ENCODE measurements at regions not wholly inside any gene's neighbourhood (a gene's known extent, or its start where the extent isn't known, plus 50 kb on each side); places are given as distances from the start of the nearest gene placed in this dataset.
"Not testable (repeated sequence)": the region's sequence is repeated elsewhere in the genome, so short reads cannot be mapped to it uniquely, and the experiment has no call there.

- DNase-seq (ENCODE audit: insufficient read length, low spot score) (peak; percentile 27), FAIRE-seq (no peak)
Observed at GRCh38 chr2:186950694-186951093, 101.7 kb upstream of the ZSWIM2 start.

- FAIRE-seq (no peak), DNase-seq (ENCODE audit: insufficient read length, low spot score) (no peak)
Observed at GRCh38 chr2:186949726-186950256, 100.8 kb upstream of the ZSWIM2 start.

- no peak for FAIRE-seq
- DNase-seq (ENCODE audit: insufficient read length, low spot score): no peak
Observed at GRCh38 chr2:186947516-186947915, 98.5 kb upstream of the ZSWIM2 start.

GRCh38 chr2:186946896-186947467 is 98.0 kb upstream of the ZSWIM2 start:
- FAIRE-seq: no peak
- DNase-seq (ENCODE audit: insufficient read length, low spot score): no peak

GRCh38 chr2:186941853-186942252 is 92.9 kb upstream of the ZSWIM2 start:
- FAIRE-seq: no peak
- DNase-seq (ENCODE audit: insufficient read length, low spot score): no peak

GRCh38 chr2:186940463-186940862 is 91.5 kb upstream of the ZSWIM2 start:
- DNase-seq (ENCODE audit: insufficient read length, low spot score): no peak

GRCh38 chr2:186934420-186934819 is 85.5 kb upstream of the ZSWIM2 start:
- DNase-seq (ENCODE audit: insufficient read length, low spot score) (no peak), FAIRE-seq (no peak)

More at GRCh38 chr2:186940463-186940862, 91.5 kb upstream of the ZSWIM2 start:
- peak; percentile 20 for FAIRE-seq

- FAIRE-seq: no peak
Observed at GRCh38 chr2:186927867-186928191, 78.9 kb upstream of the ZSWIM2 start.

GRCh38 chr2:186927185-186927866 is 78.4 kb upstream of the ZSWIM2 start:
- no peak for DNase-seq (ENCODE audit: insufficient read length, low spot score)
- FAIRE-seq: no peak

More at GRCh38 chr2:186927867-186928191, 78.9 kb upstream of the ZSWIM2 start:
- no peak for DNase-seq (ENCODE audit: insufficient read length, low spot score)

GRCh38 chr2:186925514-186925913 is 76.5 kb upstream of the ZSWIM2 start:
- FAIRE-seq: no peak
- no peak for DNase-seq (ENCODE audit: insufficient read length, low spot score)

- not testable (repeated sequence) for FAIRE-seq; DNase-seq (ENCODE audit: insufficient read length, low spot score)
Observed at GRCh38 chr2:186922316-186922715, 73.3 kb upstream of the ZSWIM2 start.

- peak; percentile 14 for DNase-seq (ENCODE audit: insufficient read length, low spot score)
- FAIRE-seq: no peak
Observed at GRCh38 chr2:186919296-186919695, 70.3 kb upstream of the ZSWIM2 start.

GRCh38 chr2:186918495-186918894 is 69.5 kb upstream of the ZSWIM2 start:
- DNase-seq (ENCODE audit: insufficient read length, low spot score) (no peak), FAIRE-seq (no peak)

GRCh38 chr2:186917866-186918265 is 68.9 kb upstream of the ZSWIM2 start:
- FAIRE-seq (peak; percentile 62), DNase-seq (ENCODE audit: insufficient read length, low spot score) (no peak)

- no peak for FAIRE-seq
- DNase-seq (ENCODE audit: insufficient read length, low spot score): no peak
Observed at GRCh38 chr2:186913870-186914269, 64.9 kb upstream of the ZSWIM2 start.

- DNase-seq (ENCODE audit: insufficient read length, low spot score) (no peak), FAIRE-seq (no peak)
Observed at GRCh38 chr2:186912979-186913378, 64.0 kb upstream of the ZSWIM2 start.

GRCh38 chr2:186911551-186912085 is 62.6 kb upstream of the ZSWIM2 start:
- DNase-seq (ENCODE audit: insufficient read length, low spot score): no peak
- FAIRE-seq: no peak

GRCh38 chr2:186910996-186911395 is 62.0 kb upstream of the ZSWIM2 start:
- FAIRE-seq: no peak
- no peak for DNase-seq (ENCODE audit: insufficient read length, low spot score)

- no peak for DNase-seq (ENCODE audit: insufficient read length, low spot score)
- no peak for FAIRE-seq
Observed at GRCh38 chr2:186909095-186909494, 60.1 kb upstream of the ZSWIM2 start.

- DNase-seq (ENCODE audit: insufficient read length, low spot score) (no peak), FAIRE-seq (no peak)
Observed at GRCh38 chr2:186907897-186908296, 58.9 kb upstream of the ZSWIM2 start.

GRCh38 chr2:186903216-186903615 is 54.2 kb upstream of the ZSWIM2 start:
- FAIRE-seq (no peak), DNase-seq (ENCODE audit: insufficient read length, low spot score) (no peak)

All from HTR-8/SVneo (cell line).